SK-N-MC (cell line): ENCODE measurements at regions not wholly inside any gene's neighbourhood (a gene's known extent, or its start where the extent isn't known, plus 50 kb on each side); places are given as distances from the start of the nearest gene placed in this dataset.

Experiments
- EZH2 ChIP-seq: fragments of 200-600 bp; sonication (generic); IDR thresholded peaks from one replicate; pipeline ENCODE4 v1.6.1; 2017; ENCODE audit warnings: antibody characterized with exemption
- FOXP2 ChIP-seq: optimal IDR thresholded peaks from 2 replicates; pipeline ENCODE3; 2011; ENCODE audit warnings: mild to moderate bottlenecking, moderate library complexity; ENCODE audit not compliant: insufficient read depth; ENCODE audit errors: extremely low read length, control extremely low read depth
- POLR2AphosphoS5 ChIP-seq: IDR thresholded peaks from 2 replicates; pipeline ENCODE4 v1.6.1; 2012; ENCODE audit warnings: mild to moderate bottlenecking, low read depth, low read length, borderline replicate concordance

DNA sequence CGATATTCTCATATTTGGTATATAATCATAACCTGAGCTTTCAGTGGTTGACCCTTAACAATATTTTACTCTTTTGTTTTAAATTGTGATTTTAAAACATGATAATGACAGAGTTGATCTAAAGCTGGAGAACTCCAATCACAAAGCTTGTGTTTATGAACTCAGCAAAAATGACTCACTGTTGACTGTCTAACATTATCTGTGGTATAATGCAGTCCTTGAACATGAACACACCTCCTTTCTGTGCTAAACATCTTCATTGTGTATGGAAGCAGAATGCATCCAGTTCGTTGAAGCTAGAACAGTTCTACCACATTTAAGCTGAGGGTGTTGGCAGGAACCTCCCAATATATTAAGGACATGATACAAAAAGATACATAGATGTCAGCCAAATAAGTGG, 1030.2 kb upstream of the SEMA6A start:
- TF ChIP-seq POLR2AphosphoS5, result no peak
- TF ChIP-seq EZH2, result no peak
- no peak for TF ChIP-seq FOXP2
